ENCODE measurements at regions not wholly inside any gene's neighbourhood (a gene's known extent, or its start where the extent isn't known, plus 50 kb on each side); places are given as distances from the start of the nearest gene placed in this dataset.
"Not testable (repeated sequence)": the region's sequence is repeated elsewhere in the genome, so short reads cannot be mapped to it uniquely, and the experiment has no call there.

DNA sequence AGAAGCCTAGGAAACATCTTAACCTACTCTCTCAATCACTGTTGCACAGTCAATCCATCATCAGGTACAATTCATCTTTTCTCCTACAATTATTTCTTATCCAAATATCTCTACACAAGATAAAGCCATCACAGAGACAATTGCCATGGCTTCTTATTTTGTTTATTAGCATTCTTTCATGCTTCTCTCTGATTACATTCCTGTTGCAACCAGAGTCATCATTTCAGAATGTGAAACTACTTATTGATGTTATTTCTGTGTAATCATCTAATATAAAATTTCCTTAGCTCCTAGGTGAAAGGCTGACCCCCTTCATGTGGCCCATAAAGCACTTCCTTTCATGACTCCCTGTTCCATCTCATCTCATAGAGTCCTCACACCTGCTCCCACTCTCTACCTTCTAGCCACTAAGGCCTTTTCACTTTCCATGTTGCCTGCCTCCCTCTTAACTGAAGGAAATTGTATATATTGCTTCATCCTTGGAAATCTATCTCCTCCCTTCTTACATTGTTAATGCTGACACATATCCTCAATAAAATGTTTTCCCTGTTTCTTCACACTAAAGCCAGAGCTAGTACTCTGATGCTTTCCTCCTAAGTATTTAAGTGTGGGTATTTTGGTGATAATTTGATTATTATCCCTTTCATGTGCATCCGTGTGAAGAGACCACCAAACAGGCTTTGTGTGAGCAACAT is 829.9 kb downstream of the FAT4 start:
- no peak for DNase-seq

DNA sequence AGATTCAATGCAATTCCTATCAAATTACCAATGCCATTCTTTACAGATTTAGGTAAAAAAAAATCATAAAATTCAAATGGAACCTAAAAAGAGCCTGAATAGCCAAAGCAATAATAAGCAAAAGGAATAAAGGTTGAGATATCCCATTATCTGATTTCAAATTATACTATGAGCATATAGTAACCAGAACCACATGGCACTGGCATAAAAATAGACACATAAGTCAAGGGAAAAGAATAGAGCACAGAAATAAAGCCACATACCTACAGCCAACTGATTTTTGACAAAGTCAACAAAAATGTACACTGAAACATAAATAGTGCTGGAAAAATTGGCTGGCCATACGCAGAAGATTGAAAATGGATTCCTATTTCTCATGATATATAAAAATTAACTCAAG is 853.7 kb downstream of the FAT4 start:
- no peak for DNase-seq

DNA sequence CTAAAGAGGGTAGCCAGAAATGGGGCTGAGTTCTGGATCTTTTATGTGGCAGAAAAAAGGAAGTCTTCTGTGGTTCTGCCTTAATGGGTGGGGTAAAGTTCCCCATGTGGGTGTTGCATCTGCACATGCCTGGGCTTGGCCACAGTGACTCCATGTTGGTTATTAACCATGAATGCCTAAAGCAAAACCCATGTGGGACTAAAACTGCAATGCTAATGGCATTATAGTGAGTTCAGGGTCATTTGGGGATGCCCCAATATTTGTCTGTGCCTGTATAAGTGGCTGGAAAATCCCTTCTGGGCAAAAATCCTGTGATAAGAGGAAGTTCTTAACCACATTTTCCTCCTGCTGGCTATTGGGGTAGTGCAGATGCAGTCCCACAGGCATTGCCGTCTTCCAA is 857.4 kb downstream of the FAT4 start:
- no peak for DNase-seq

DNA sequence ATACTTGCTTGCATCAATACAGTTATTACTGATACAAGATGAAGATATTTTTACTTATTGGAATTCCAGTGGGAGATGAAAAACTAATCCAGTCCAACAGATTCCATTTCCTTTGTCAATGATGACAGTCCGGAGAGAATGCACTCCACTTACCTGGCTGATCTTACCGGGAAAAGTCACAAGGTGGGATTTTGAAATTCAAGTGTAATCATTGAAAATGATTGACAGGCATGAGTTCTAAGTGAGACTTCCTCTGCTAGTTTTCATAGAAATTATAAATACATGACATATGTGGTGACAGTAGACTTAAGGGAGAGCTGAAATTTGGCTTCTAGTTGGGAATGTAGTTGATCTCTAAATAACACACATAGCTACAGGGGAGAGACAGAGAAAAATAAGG is 859.9 kb downstream of the FAT4 start:
- DNase-seq, result no peak

DNA sequence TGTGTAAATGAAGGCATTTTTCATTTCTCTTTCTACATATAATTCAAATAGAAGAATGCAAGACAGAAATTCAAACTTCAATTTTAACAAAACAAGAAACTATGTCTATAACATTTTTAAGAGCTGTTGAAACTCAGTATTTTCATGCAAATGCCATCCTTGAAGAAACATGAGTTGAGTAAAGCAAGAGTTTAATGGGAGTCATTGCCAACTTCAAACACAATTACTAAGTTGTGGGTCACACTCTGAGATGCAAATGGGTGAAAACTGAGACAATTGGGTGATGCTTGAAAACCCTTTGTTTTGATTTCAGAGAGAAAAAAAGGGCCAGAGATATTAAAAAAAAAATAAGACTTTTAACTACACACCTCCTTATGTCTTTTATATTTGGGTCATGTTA is 865.9 kb downstream of the FAT4 start:
- DNase-seq, result no peak

DNA sequence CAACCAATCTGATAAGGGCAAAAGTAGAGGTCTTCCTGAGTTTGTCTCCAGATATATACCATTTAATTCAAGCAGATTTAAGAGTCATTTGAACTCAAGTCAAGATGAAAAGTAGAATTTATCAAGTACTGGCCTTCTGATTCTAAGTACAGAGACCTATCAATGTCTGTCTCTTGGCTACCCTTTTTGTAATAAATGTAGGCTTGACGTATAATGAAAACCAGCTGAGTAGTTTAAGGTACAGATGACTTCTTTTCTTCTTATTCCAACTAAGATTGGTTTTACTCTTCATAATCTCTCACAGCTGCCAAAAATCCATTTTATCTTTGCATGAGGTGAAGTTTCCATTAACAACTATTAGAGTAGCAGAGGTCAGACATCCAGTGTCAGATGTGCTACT is 867.6 kb downstream of the FAT4 start:
- no peak for DNase-seq

DNA sequence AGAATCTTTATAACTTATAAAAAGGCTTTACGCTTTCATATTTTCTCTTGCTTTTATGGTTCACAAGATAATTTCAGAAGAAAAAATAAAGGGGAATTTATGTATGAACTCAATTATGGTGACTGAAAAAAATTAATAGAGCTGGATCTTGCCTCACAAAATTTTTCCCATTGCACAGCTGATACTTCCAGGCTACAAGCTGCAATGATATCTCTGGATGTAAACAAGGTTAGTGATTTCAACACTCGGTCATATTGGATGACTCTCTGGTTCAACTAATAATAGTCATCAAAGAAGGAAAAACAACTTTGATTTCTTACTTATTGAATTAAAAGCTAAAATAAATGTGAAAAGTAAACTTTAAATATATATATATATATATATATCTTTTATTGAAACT is 868.0 kb downstream of the FAT4 start:
- DNase-seq, result no peak

DNA sequence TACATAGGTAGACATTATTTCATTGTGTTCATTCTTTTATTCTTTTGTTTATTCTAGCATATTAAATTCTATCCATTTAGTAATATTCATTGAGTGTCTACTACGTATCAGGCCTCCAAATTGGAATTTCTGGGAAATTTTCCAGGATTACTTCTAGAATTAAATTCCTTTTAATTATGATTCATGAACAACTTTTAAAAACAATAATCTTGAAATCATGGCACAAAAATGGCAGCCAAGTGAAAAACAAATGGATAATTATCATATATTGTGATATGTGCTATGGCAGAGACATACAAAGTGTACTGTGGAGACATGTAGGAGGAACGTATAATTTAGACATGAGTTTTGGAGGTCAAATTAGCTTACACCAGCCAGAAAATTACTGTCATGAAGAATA is 868.5 kb downstream of the FAT4 start:
- no peak for DNase-seq

DNA sequence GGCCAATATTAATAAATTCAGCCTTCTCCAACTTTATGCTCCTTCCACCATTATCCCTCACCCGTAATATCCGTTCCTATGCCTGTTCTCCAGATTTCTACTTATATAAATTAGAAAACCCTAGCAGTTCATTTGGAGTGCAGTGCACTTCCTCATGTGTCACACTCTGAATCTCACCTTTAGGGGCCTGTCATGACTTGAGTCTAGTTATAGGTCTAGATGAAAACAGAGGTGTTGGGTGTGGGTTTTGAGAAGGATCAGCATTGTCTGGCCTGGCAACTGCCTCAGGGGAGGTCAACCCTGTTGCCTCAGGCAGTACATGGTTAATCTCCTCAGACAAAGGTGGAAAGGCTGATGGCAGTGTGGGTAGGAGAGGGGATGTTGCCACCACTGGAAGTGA is 876.8 kb downstream of the FAT4 start:
- no peak for DNase-seq

DNA sequence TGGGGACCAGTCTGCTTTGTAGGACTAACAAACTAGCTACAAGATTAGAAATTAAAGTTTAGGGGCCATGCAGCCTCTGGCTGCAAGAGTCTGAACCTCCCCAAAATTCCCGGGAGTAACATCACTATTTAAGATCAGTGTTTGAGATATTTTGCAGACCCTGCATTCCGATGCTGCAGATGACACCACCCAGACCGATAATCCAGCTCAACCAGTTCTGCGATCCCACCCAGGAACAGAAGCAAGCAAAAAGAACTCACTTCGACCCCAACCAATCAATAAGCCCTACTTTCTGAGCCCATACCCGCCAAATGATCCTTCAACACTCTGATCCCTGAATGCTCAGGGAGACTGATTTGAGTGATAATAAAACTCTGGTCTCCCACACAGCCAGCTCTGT is 877.8 kb downstream of the FAT4 start:
- no peak for DNase-seq

DNA sequence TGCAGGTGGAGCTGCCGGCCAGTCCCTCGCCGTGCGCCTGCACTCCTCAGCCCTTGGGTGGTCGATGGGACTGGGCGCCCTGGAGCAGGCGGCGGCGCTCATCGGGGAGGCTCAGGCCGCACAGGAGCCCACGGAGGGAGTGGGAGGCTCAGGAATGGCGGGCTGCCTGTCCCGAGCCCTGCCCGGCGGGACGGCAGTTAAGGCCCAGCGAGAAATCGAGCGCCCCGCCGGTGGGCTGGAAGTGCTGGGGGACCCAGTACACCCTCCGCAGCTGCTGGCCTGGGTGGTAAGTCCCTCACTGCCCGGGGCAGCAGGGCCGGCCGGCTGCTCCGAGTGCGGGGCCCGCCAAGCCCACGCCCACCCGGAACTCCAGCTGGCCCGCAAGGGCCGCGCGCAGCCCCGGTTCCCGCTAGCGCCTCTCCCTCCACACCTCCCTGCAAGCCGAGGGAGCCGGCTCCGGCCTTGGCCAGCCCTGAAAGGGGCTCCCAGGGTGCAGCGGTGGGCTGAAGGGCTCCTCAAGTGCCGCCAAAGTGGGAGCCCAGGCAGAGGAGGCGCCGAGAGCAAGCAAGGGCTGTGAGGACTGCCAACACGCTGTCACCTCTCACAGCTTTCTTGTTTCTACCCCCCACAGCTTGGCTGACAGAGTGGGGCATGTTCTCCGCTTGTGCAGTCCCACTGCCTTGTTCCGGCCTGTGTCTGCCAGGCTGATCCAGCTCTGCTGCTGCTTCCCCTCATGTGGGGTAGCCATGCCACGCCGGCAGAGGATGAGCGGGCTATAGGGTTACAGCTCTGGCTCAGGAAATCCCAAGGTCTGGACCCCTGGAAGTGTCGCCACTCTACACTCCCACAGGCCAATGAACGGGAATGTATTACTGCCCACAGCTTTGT is 886.7 kb downstream of the FAT4 start:
- DNase-seq, result not testable (repeated sequence)

DNA sequence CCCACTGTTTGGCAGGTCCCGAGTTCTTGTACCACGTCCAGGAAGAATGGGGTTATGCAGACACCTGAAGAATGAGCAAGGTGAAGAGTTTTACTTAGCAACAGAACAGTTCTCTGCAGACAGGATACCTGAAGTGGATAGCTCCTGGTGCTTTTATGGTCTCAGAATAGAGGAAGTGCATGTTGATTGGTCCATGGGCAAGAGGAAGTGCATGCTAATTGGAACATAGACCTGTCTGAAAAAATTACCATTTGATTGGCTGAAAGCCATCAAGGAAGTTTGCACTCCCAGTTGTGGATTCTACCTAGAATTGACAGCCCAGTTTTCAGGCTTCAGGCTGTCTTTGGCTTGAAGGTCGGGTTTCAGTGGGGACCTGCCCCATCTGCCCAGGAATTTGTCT is 887.5 kb downstream of the FAT4 start:
- no peak for DNase-seq

DNA sequence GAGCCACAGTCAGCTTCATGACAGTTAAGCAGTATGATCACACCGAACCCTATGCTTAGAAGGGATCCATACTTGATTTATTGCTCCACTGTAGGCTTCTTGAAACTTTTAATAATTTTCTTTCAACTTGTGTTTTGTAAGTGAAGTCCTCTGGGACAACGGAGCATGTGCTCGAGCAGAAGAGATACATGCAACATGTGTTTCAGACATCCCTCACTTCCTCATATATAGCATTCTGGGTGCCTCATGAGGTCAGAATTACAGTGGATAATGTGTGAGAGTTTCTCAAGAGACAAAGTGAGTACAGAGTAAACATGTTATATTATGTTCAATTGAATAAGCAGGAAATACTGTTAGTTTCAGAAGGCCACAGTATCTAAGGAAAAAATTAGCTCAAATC is 893.2 kb downstream of the FAT4 start:
- DNase-seq, result no peak

DNA sequence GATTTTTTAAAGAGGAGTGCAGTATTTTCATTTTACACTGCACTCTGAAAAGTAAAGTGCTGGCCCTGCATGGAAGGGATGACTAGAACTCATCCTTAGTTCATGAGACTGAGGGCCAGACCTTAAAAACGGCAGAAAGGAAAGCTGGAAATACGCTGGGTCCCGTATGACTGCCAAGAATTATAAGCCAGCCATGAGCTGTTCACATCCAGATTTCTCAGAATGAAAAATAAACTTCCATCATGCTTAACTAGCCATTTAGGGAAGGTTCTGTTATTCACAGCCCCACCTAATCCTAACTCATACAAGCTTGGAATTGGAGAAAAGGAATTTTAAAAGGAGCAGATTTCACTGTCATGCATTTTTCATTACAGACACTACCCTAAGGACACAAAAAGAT is 894.4 kb downstream of the FAT4 start:
- no peak for DNase-seq

DNA sequence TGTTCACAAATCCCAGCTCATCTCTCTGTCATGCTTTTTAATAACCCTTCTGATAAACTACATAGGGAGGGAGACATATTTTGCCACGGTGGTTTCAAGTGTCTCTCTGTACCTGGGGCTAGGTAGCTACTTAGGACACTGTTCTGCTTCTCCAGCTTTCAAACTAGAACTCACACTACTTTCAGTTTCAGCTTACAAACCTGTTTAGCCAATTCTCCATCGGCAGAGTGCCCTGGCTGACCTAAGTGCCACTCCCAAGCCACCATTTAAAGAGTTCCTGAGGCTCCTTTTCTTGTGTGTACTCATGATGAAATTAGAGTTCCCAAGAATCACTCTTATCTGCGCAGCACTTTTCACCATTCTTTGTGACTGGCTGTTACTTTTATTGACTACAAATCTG is 899.2 kb downstream of the FAT4 start:
- DNase-seq, result no peak

DNA sequence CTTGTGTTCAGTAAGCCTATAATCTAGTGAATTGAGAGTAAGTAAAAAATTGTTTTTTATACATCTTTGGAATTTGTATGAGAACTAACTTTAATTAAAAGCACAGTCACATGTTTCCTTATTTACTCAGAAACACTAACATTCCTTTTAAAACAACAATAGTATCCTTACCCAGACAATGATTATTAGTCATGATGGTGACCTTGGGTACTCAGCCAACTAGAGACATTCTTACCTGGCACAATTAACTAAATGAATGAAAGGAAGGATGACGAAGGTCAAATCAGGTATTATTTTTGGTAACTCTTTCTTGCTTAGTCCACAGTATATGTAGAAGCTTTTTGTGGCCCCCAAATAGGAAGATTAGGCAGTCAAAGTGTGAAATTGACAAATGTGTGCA is 901.0 kb downstream of the FAT4 start:
- no peak for DNase-seq

DNA sequence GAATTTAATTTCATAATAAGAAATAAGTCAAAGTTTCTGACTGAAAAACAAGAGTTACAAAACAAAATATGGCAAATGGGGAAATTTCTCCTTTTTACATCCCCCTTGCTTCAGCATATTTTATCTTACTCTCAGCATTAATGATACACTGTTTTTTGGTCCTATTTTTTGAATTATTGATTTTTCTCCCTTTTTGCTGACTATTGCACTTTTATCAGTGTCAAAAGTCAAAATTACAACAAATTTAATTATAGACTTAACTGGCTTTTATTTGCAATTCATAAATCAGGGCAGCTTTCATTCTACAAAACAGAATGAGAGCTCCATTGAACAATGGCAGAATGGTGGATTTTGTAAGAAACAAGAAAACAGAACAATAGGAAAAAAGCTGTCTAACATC is 901.9 kb downstream of the FAT4 start:
- no peak for DNase-seq

DNA sequence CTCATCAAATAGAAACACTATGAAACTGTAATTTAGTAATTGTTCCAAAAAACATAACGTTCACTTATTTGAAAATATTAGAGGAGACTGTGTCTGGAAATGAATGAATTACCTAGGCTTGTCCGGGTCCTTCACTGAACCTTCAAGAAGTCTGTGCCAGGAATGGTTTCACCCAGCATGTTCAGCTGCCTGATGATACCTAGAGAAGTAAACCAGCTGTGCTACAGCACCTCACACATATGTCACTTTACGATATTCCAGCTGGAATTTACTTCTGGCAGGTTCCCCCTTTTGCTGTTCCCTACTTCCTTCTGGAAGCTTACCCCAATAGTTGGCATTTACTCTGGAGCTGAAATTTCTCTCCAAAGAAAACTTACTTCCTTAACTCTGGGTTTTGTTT is 906.5 kb downstream of the FAT4 start:
- no peak for DNase-seq

DNA sequence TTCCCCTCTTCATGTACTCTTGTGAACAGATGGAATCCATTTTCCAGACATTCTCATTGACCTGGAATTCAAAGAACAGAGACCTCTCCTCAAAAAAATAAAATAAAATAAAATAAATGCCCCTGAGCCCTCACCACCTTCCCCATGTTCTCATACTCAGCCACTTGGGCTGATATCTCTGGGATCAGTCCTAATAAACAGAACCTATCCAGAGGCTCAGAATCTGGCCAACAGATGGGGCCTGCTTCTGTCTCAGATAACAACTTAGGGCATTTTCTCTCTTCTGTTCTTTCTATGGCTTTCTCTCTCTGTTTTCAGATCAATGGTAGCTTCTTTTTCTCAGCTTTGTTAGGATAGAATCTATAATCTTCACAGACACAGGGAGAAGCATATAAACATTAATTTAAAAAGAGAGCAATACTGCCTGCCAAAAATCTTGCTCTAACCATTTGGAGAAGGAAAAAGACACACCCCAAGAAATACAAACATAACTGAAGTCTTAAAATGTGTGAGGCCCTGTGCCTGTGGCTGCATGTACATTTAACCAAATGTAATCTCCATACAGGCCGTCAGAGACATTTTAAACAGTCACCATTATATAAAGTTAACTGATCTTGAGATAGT is 907.1 kb downstream of the FAT4 start:
- no peak for DNase-seq

DNA sequence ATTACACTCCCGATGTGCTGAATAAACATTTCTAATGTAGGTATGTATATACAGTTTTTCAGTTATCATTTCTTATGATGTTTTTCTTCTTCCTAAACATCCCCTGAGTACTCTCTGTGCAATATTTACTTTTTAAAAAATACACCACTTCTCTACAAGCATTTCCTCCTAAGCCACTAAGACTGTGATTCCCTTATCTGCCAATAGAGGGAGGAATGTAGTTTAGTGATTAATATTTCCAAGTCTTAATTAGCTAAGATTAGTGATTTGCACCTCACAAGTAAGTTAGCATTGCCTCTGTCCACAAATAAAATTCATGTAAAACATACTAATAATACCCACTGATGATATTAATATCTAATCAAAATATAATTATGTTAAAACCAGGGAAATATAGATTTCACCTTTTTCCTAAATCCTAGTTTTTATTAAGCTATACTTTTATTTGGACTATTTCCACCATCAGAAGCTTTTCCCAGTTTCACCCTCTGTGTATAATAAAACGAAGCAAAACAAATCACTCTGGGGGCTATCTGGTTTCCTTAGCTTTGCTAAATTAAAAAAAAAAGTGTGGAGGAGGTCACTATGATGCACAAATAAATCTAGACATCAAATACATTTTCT is 909.1 kb downstream of the FAT4 start:
- DNase-seq, result no peak

DNA sequence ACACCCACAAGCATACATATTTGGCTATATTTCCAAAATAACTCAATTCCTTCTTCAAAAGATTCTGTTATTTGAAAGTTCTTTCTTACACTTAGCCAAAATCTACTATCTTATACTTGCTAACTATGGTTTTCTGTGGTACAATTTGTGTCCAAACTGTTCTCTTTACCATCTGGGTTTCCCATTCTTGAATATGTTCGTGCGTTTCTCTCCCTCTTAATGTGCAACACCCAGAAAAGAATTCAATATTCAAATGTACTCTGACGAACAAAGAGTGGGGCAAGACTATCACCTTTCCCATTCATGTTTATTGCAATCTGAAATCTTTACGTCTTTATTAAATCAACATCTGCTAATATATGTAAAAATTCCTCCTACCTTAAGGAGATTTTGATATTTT is 912.7 kb downstream of the FAT4 start:
- DNase-seq, result no peak

DNA sequence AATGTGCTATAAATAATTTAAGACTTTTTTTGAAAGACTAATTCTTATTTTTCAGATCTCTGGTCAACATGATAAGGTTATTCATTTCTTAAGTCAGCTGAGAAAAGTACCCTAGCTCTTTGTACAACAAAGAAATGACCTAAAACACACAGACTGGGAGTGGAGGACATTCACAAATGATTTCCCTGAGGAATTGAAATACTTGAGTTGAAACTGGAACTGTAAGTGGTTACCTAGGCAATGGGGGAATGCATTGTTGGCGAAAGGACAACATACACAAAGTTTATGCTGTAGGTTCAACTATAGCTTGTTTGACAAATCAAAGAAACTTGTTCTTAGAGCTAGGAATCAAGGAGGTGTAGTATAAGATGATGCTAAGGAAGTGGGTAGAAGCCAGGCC is 915.5 kb downstream of the FAT4 start:
- no peak for DNase-seq

DNA sequence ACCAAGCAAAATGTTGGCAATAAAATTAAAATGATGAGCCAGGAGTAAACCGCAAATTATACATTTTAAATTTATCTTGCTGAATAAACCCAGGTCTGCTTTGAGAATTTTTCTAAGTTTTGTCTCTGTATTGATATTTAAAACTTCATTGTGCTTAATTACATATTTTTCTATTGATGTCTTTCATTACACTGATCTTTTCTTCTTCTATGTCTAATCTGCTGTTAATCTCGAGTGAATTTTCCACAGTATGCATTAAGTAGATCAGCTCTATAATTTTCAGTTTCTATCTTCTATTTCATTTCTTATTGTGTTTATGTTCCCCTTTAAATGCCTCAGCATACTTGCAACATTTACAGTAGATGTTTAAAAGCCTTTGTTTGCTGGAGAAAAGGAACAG is 918.7 kb downstream of the FAT4 start:
- DNase-seq, result no peak

All from left kidney (tissue), 1 donor.